Nephron progenitor cell (in vitro differentiated cells): ENCODE measurements at regions not wholly inside any gene's neighbourhood (a gene's known extent, or its start where the extent isn't known, plus 50 kb on each side); places are given as distances from the start of the nearest gene placed in this dataset.

ENCODE experiments used
- DNase-seq: peaks from one replicate; pipeline ENCODE4 v3.0.0; 2021
- H3K27ac Mint-ChIP-seq: 2 replicates; pipeline ENCODE4 v1.8.0; 2021; ENCODE audit warnings: mild to moderate bottlenecking, moderate library complexity, mixed read lengths
- H3K27me3 Mint-ChIP-seq: 2 replicates; pipeline ENCODE4 v1.8.0; 2021; ENCODE audit warnings: mild to moderate bottlenecking, low read depth, mixed read lengths; ENCODE audit not compliant: poor library complexity
- H3K36me3 Mint-ChIP-seq: 2 replicates; pipeline ENCODE4 v1.8.0; 2021; ENCODE audit warnings: low read depth, mixed read lengths
- H3K4me1 Mint-ChIP-seq: 2 replicates; pipeline ENCODE4 v1.8.0; 2021; ENCODE audit warnings: mixed read lengths
- H3K4me3 Mint-ChIP-seq: 2 replicates; pipeline ENCODE4 v1.8.0; 2021; ENCODE audit warnings: mild to moderate bottlenecking, moderate library complexity, mixed read lengths
- H3K9me3 Mint-ChIP-seq: 2 replicates; pipeline ENCODE4 v1.8.0; 2021; ENCODE audit warnings: mild to moderate bottlenecking, moderate library complexity, mixed read lengths
- TF ChIP-seq, protein P1 (sequence below): fragments of 200-600 bp; sonication (generic); IDR thresholded peaks from 2 replicates; pipeline ENCODE4 v1.5.0; 2021; ENCODE audit warnings: antibody characterized with exemption

DNA sequence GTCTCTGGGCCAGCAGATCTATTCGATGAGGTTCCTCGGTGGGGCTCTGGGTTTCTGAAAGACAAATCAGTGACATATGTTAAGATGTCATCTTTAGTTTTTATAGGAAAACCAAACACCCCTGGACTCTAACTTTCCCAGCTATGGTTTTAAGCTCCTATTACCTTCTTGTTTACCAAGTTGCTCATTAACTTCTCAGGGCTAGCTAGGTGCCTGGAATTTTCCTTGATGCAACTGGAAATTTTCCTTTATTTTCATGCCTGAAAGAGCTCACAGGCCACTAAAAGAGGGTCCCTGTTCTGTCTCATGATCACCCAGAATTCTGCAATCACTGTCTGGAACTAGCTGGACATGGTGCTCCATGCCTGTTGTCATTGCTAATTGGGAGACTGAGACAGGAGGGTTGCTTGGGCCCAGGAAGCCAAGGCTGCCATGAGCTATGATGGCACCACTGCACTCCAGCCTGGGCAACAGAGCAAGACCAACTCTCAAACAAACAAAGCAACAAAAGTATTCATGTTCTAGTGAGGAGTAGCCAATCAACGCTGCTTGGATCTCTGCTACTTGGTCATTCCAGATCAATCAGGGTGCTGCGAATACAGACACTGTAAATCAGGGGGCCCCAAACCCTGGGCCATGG lies 1173.5 kb upstream of the AUTS2 start:
- H3K27me3 Mint-ChIP-seq = peaks cover 13% of the 10 kb centered on the region
- peaks cover 65% of the 10 kb centered on the region for H3K4me1 Mint-ChIP-seq
- no peak overlapping the region for H3K27ac Mint-ChIP-seq
- H3K36me3 Mint-ChIP-seq = no peaks in the 10 kb centered on the region
- DNase-seq = no peak
- TF ChIP-seq, protein P1, sequence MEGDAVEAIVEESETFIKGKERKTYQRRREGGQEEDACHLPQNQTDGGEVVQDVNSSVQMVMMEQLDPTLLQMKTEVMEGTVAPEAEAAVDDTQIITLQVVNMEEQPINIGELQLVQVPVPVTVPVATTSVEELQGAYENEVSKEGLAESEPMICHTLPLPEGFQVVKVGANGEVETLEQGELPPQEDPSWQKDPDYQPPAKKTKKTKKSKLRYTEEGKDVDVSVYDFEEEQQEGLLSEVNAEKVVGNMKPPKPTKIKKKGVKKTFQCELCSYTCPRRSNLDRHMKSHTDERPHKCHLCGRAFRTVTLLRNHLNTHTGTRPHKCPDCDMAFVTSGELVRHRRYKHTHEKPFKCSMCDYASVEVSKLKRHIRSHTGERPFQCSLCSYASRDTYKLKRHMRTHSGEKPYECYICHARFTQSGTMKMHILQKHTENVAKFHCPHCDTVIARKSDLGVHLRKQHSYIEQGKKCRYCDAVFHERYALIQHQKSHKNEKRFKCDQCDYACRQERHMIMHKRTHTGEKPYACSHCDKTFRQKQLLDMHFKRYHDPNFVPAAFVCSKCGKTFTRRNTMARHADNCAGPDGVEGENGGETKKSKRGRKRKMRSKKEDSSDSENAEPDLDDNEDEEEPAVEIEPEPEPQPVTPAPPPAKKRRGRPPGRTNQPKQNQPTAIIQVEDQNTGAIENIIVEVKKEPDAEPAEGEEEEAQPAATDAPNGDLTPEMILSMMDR = no peak
- no peak overlapping the region for H3K4me3 Mint-ChIP-seq
- H3K9me3 Mint-ChIP-seq = no peaks in the 10 kb centered on the region

DNA sequence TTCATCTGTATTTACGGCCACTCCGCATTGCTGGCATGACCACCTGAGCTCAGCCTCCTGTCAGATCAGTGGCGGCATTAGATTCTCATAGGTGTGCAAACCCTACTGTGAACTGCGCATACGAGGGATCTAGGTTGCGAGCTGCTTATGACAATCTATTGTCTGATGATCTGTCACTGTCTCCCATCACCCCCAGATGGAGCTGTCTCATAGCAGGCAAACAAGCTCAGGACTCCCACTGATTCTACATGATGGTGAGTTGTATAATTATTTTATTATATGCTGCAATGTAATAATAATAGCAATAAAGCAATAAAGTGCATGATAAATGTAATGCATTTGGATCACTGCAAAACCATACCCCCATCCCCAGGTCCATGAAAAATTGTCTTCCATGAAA lies 1172.9 kb upstream of the AUTS2 start:
- H3K4me3 Mint-ChIP-seq = no peak overlapping the region
- TF ChIP-seq, protein P1 = no peak
- no peaks in the 10 kb centered on the region for H3K36me3 Mint-ChIP-seq
- no peaks in the 10 kb centered on the region for H3K9me3 Mint-ChIP-seq
- H3K27ac Mint-ChIP-seq = no peak overlapping the region
- H3K27me3 Mint-ChIP-seq = peaks cover 13% of the 10 kb centered on the region
- no peak for DNase-seq
- H3K4me1 Mint-ChIP-seq = peaks cover 59% of the 10 kb centered on the region

DNA sequence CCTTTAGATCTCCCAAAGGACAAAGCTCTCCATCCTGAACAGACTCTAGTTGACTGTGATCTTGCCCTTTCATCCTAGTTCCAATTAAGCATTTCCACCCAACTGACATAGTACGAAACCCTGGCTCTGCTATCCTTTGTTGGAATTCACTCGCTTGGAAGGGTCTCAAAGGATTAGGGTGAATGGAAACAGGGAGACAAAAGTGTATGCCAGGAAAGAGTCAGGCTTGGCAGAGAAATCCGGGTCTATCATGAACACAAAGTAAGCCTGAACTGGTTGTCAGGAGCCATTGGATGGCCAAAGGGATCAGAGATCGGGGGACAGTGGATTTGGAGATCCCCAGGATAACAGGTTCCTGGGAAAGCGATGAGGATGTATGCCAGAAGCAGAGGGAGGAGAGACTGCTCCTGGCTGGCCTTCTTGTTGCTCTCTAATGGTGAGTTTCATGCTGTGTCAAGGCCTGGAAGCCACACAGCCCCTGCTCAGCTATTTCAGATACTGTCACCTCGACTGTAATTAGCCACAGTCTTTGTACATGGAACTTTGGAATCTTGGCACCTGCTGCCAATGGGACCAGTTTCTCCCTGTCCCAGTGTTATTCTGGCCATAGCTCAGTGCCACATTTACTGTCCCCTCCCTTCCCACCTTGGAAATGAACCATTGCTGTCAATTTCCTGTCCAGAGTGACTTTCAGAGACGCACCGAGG lies 1168.7 kb upstream of the AUTS2 start:
- H3K27me3 Mint-ChIP-seq = peaks cover 19% of the 10 kb centered on the region
- no peaks in the 10 kb centered on the region for H3K9me3 Mint-ChIP-seq
- no peak overlapping the region for H3K4me3 Mint-ChIP-seq
- TF ChIP-seq, protein P1 = no peak
- peaks cover 30% of the 10 kb centered on the region for H3K4me1 Mint-ChIP-seq
- no peak for DNase-seq
- no peaks in the 10 kb centered on the region for H3K36me3 Mint-ChIP-seq
- H3K27ac Mint-ChIP-seq = no peak overlapping the region

DNA sequence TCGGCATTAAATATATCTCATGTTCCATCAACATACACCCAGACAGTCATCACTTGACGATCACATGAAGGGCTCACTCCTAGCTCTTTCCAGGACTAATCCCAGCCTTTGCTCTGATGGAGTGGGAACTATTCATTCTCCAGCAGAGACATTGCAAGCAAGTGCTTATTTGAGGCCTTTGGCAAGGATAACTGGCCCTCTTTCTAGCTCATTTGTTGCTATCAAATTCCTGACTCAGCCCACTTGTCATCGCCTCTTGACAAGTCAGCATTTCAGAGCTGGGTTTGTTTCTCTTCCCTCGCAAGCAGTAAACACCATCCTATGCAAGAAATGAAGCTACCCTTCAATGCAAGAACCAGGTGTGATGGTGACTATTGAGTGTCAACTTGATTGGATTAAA lies 1165.7 kb upstream of the AUTS2 start:
- DNase-seq = no peak
- TF ChIP-seq, protein P1 = no peak
- no peak overlapping the region for H3K4me3 Mint-ChIP-seq
- H3K27ac Mint-ChIP-seq = no peak overlapping the region
- H3K36me3 Mint-ChIP-seq = no peaks in the 10 kb centered on the region
- no peaks in the 10 kb centered on the region for H3K9me3 Mint-ChIP-seq
- H3K4me1 Mint-ChIP-seq = peaks cover 16% of the 10 kb centered on the region
- peaks cover 18% of the 10 kb centered on the region for H3K27me3 Mint-ChIP-seq

DNA sequence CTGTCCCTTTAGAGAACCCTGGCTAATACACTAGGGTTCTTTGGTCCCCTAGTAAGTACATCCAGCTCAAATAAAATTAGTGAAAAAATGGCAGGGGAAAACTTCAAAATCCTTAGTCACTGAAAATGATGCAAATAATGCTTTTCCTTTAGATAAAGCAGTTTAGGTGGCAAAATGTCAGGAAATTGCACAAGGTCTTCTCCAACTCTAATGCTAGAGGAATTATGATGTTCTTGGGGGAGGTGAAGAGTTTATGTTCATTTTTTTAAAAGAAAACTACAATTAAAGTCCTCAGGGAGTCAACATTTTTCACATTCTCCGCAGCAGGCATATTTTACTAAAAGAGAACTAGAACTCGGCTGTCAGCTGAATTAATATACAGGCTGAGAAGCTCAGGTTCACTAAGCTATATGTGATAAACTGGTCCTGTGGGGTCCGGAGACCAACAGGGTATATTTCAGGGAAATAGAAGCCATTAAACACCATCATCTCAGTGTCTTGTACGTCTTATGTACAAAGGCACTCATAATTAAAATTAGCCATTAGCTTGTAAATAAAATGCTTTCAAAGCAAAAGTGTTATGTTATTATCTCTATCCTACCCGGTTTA lies 1164.7 kb upstream of the AUTS2 start:
- Mint-ChIP-seq H3K4me1 (peaks cover 6% of the 10 kb centered on the region), H3K27ac (no peak overlapping the region), H3K4me3 (no peak overlapping the region), H3K9me3 (no peaks in the 10 kb centered on the region), H3K36me3 (no peaks in the 10 kb centered on the region), H3K27me3 (peaks cover 14% of the 10 kb centered on the region)
- TF ChIP-seq, protein P1 = no peak
- DNase-seq = no peak
